ENCODE measurements at regions not wholly inside any gene's neighbourhood (a gene's known extent, or its start where the extent isn't known, plus 50 kb on each side); places are given as distances from the start of the nearest gene placed in this dataset.
"Not testable (repeated sequence)": the region's sequence is repeated elsewhere in the genome, so short reads cannot be mapped to it uniquely, and the experiment has no call there.

DNA sequence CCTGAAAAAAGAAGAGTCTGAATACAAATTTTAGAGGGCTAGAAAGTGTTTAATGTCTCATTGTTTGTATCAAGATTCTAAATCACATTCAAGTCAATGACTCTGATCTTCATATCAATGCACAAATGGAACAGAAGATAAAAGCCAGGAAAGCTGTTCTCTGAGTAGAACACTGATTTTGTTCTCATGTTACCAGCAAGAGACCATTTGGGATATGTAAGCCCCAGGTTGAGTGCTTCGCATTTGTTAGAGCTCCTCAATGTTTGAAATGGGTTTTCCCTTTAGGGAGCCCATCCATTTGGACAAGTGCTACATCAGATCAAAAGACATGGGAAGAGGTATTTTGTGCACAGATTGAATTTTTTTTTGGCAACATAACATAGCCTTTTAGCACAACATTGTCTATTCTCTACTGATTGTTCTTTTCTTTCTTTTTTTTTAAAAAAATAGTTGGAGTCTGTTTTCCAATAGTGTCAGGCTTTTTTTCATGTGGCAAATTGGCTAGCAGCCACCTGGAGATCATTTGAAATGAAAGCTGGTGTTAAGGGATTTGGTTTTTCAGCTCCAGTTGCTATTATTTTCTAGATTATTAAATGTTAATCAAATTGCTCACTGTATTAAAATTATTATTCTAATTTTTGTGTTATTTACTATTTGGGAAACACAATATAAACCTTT lies 74.5 kb upstream of the ZPLD1 start:
- H3K4me3 Mint-ChIP-seq = no peak overlapping the region
- TF ChIP-seq, protein P1, sequence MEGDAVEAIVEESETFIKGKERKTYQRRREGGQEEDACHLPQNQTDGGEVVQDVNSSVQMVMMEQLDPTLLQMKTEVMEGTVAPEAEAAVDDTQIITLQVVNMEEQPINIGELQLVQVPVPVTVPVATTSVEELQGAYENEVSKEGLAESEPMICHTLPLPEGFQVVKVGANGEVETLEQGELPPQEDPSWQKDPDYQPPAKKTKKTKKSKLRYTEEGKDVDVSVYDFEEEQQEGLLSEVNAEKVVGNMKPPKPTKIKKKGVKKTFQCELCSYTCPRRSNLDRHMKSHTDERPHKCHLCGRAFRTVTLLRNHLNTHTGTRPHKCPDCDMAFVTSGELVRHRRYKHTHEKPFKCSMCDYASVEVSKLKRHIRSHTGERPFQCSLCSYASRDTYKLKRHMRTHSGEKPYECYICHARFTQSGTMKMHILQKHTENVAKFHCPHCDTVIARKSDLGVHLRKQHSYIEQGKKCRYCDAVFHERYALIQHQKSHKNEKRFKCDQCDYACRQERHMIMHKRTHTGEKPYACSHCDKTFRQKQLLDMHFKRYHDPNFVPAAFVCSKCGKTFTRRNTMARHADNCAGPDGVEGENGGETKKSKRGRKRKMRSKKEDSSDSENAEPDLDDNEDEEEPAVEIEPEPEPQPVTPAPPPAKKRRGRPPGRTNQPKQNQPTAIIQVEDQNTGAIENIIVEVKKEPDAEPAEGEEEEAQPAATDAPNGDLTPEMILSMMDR (IDR thresholded peaks at IDR 0.05) = no peak
- ATAC-seq = no peak
- ChIA-PET CTCF (interaction anchor here (1.5 kb wide), 1 partner anchor 131 kb away, joined by 3 read pairs; no protein-coding TSS in a partner anchor), POLR2A (interaction anchor here (1.2 kb wide), 1 partner anchor 14 kb away, joined by 3 read pairs; no protein-coding TSS in a partner anchor)
- intact Hi-C loops (cut with micrococcal nuclease) = no loop called here
- H3K9me3 Mint-ChIP-seq = peaks cover 17% of the 10 kb centered on the region
- no peak for DNase-seq
- H3K27me3 Mint-ChIP-seq = no peaks in the 10 kb centered on the region
- no peaks in the 10 kb centered on the region for H3K4me1 Mint-ChIP-seq (ENCODE audit: low read depth)
- no peak overlapping the region for H3K27ac Mint-ChIP-seq
- H3K36me3 Mint-ChIP-seq (ENCODE audit: low read depth) = no peaks in the 10 kb centered on the region

- POLR2A ChIA-PET = interaction anchor here (1.2 kb wide), 1 partner anchor 13 kb away, joined by 3 read pairs; no protein-coding TSS in a partner anchor
- Mint-ChIP-seq H3K4me1 (ENCODE audit: low read depth) (no peaks in the 10 kb centered on the region), H3K9me3 (peaks cover 17% of the 10 kb centered on the region), H3K27ac (no peak overlapping the region), H3K27me3 (no peaks in the 10 kb centered on the region), H3K4me3 (no peak overlapping the region), H3K36me3 (ENCODE audit: low read depth) (no peaks in the 10 kb centered on the region)
- TF ChIP-seq, protein P1 (IDR thresholded peaks at IDR 0.05) = no peak
- CTCF ChIA-PET = no interaction called here
- no peak for ATAC-seq
- DNase-seq = no peak
- intact Hi-C loops (cut with micrococcal nuclease) = no loop called here
These were observed 73.7 kb upstream of the ZPLD1 start for GRCh38 chr3:102361101-102361500.

DNA sequence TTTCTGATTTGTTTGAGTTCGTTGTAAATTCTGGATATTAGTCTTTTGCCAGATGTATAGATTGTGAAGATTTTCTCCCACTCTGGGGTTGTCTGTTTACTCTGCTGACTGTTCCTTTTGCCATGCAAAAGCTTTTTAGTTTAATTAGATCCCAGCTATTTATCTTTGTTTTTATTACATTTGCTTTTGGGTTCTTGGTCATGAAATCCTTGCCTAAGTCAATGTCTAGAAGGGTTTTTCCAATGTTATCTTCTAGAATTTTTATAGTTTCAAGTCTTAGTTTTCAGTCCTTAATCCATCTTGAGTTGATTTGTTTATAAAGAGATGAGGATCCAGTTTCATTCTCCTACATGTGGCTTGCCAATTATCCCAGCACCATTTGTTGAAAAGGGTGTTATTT lies 68.7 kb upstream of the ZPLD1 start:
- H3K27ac Mint-ChIP-seq; H3K27me3 Mint-ChIP-seq; H3K36me3 Mint-ChIP-seq (ENCODE audit: low read depth); CTCF ChIA-PET; DNase-seq; ATAC-seq; H3K4me3 Mint-ChIP-seq; H3K4me1 Mint-ChIP-seq (ENCODE audit: low read depth); intact Hi-C loops (cut with micrococcal nuclease); POLR2A ChIA-PET: not testable (repeated sequence)
- peaks cover 17% of the 10 kb centered on the region for H3K9me3 Mint-ChIP-seq

- Mint-ChIP-seq H3K27me3 (peaks cover 6% of the 10 kb centered on the region), H3K9me3 (no peaks in the 10 kb centered on the region), H3K4me3 (no peak overlapping the region), H3K4me1 (ENCODE audit: low read depth) (no peaks in the 10 kb centered on the region), H3K36me3 (ENCODE audit: low read depth) (no peaks in the 10 kb centered on the region), H3K27ac (no peak overlapping the region)
- TF ChIP-seq, protein P1 (IDR thresholded peaks at IDR 0.05) = no peak
- CTCF ChIA-PET = interaction anchor here (0.6 to 1.7 kb wide), 2 partner anchors 146 to 380 kb away, joined by 4 to 6 read pairs; no protein-coding TSS in a partner anchor
- ATAC-seq (peak; percentile 37), DNase-seq (no peak)
- POLR2A ChIA-PET = interaction anchor here (1.0 kb wide), 1 partner anchor 15 kb away, joined by 3 read pairs; no protein-coding TSS in a partner anchor
- intact Hi-C loops (cut with micrococcal nuclease) = no loop called here
These were observed 59.8 kb upstream of the ZPLD1 start for GRCh38 chr3:102374863-102375634.

- H3K4me3 Mint-ChIP-seq = no peak overlapping the region
- ChIA-PET POLR2A (no interaction called here), CTCF (no interaction called here)
- no peaks in the 10 kb centered on the region for H3K36me3 Mint-ChIP-seq (ENCODE audit: low read depth)
- intact Hi-C loops (cut with micrococcal nuclease) = no loop called here
- DNase-seq = no peak
- H3K9me3 Mint-ChIP-seq = no peaks in the 10 kb centered on the region
- no peak for ATAC-seq
- TF ChIP-seq, protein P1 (IDR thresholded peaks at IDR 0.05) = no peak
- H3K4me1 Mint-ChIP-seq (ENCODE audit: low read depth) = no peaks in the 10 kb centered on the region
- peaks cover 6% of the 10 kb centered on the region for H3K27me3 Mint-ChIP-seq
- no peak overlapping the region for H3K27ac Mint-ChIP-seq
These were observed 56.6 kb upstream of the ZPLD1 start for GRCh38 chr3:102378216-102378615.

DNA sequence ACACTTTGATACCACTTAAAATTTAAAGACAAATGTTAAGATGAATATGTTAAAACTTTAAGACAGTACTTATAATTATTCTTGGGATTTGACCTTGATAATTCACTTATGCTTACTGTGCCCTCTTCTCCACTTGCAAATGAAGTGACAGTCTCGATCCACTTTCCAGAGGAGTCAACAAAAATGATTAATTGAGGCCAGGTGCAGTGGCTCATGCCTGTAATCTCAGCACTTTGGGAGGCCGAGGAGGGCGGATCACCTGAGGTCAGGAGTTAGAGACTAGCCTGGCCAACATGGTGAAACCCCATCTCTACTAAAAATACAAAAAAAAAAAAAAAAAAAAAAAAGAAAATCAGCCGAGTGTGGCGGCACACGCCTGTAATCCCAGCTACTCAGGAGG lies 52.6 kb upstream of the ZPLD1 start:
- H3K36me3 Mint-ChIP-seq (ENCODE audit: low read depth); H3K9me3 Mint-ChIP-seq; intact Hi-C loops (cut with micrococcal nuclease); H3K4me1 Mint-ChIP-seq (ENCODE audit: low read depth); ATAC-seq; DNase-seq; POLR2A ChIA-PET; H3K27me3 Mint-ChIP-seq; H3K4me3 Mint-ChIP-seq; CTCF ChIA-PET; H3K27ac Mint-ChIP-seq: not testable (repeated sequence)

Data from activated CD8-positive, alpha-beta T cell treated with anti-CD3 and anti-CD28 coated beads for 36 hours (primary cell).